ENCODE measurements at regions not wholly inside any gene's neighbourhood (a gene's known extent, or its start where the extent isn't known, plus 50 kb on each side); places are given as distances from the start of the nearest gene placed in this dataset.

GRCh38 chr3:76065964-76066363 lies 280.6 kb upstream of the ZNF717 start:
- DNase-seq (ENCODE audit: low spot score), result no peak

GRCh38 chr3:76078101-76078500 lies 292.8 kb upstream of the ZNF717 start:
- no peak for DNase-seq (ENCODE audit: low spot score)

GRCh38 chr3:76083992-76084391 lies 298.6 kb upstream of the ZNF717 start:
- DNase-seq (ENCODE audit: low spot score), result no peak

GRCh38 chr3:76096036-76096435 lies 310.7 kb upstream of the ZNF717 start:
- DNase-seq (ENCODE audit: low spot score), result no peak

GRCh38 chr3:76096836-76097588 lies 311.7 kb upstream of the ZNF717 start:
- no peak for DNase-seq (ENCODE audit: low spot score)

- DNase-seq (ENCODE audit: low spot score), result no peak
Measured at GRCh38 chr3:76097589-76097969, 312.2 kb upstream of the ZNF717 start.

GRCh38 chr3:76099956-76100355 lies 314.6 kb upstream of the ZNF717 start:
- DNase-seq (ENCODE audit: low spot score), result no peak

- no peak for DNase-seq (ENCODE audit: low spot score)
Measured at GRCh38 chr3:76107935-76108570, 322.7 kb upstream of the ZNF717 start.

- no peak for DNase-seq (ENCODE audit: low spot score)
Measured at GRCh38 chr3:76111808-76112207, 326.5 kb upstream of the ZNF717 start.

- DNase-seq (ENCODE audit: low spot score), result no peak
Measured at GRCh38 chr3:76122007-76122406, 336.7 kb upstream of the ZNF717 start.

GRCh38 chr3:76129441-76129840 lies 344.1 kb upstream of the ZNF717 start:
- DNase-seq (ENCODE audit: low spot score), result no peak

GRCh38 chr3:76131396-76132153 lies 346.2 kb upstream of the ZNF717 start:
- DNase-seq (ENCODE audit: low spot score), result no peak

GRCh38 chr3:76132154-76132470 lies 346.8 kb upstream of the ZNF717 start:
- DNase-seq (ENCODE audit: low spot score), result no peak

- DNase-seq (ENCODE audit: low spot score), result no peak
Measured at GRCh38 chr3:76134166-76134565, 348.8 kb upstream of the ZNF717 start.

- DNase-seq (ENCODE audit: low spot score), result no peak
Measured at GRCh38 chr3:76138921-76139320, 353.6 kb upstream of the ZNF717 start.

- DNase-seq (ENCODE audit: low spot score), result no peak
Measured at GRCh38 chr3:76147846-76148245, 362.5 kb upstream of the ZNF717 start.

- no peak for DNase-seq (ENCODE audit: low spot score)
Measured at GRCh38 chr3:76152028-76152427, 366.7 kb upstream of the ZNF717 start.

- DNase-seq (ENCODE audit: low spot score), result no peak
Measured at GRCh38 chr3:76161856-76162255, 376.5 kb upstream of the ZNF717 start.

GRCh38 chr3:76171647-76172046 lies 386.3 kb upstream of the ZNF717 start:
- DNase-seq (ENCODE audit: low spot score), result no peak

- DNase-seq (ENCODE audit: low spot score), result no peak
Measured at GRCh38 chr3:76177610-76178009, 392.3 kb upstream of the ZNF717 start.

- DNase-seq (ENCODE audit: low spot score), result no peak
Measured at GRCh38 chr3:76178412-76178811, 393.1 kb upstream of the ZNF717 start.

GRCh38 chr3:76181213-76181612 lies 395.9 kb upstream of the ZNF717 start:
- DNase-seq (ENCODE audit: low spot score), result no peak

- no peak for DNase-seq (ENCODE audit: low spot score)
Measured at GRCh38 chr3:76198086-76198485, 412.7 kb upstream of the ZNF717 start.
